ENCODE measurements at regions not wholly inside any gene's neighbourhood (a gene's known extent, or its start where the extent isn't known, plus 50 kb on each side); places are given as distances from the start of the nearest gene placed in this dataset.
"Not testable (repeated sequence)": the region's sequence is repeated elsewhere in the genome, so short reads cannot be mapped to it uniquely, and the experiment has no call there.

DNA sequence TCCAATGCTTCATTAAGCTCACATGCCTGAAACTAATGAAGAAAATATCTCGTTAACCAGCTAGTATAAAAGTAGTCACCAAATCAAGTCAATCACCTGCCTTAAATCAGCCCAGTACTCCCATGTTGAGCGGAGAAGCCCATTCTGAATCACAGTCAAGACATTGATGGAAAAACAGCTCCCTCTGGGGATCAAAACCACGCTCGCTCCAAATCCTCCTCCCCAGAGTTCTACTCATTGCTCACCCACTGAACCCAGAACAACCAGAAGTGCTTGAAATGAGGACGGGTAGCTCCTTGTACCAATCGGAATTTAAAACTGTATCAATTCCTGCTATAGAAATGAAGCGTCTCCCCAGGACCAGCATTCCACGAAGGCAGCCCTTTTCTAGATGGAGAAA lies 90.0 kb upstream of the ZNF195 start:
- not testable (repeated sequence) for H3K4me1 ChIP-seq (ENCODE audit: control insufficient read depth in 1 of 2, insufficient read depth in 2 of 2, low read length in 2 of 2); H3K9ac ChIP-seq (ENCODE audit: low read length); DNase-seq; H3K9me3 ChIP-seq (ENCODE audit: insufficient read depth, low read depth, low read length); H3K79me1 ChIP-seq (ENCODE audit: low read length); H3K27ac ChIP-seq (ENCODE audit: low read depth, low read length); H4K12ac ChIP-seq (ENCODE audit: low read depth, low read length); H2BK5ac ChIP-seq (ENCODE audit: low read depth, low read length, poor library complexity); H3K4ac ChIP-seq (ENCODE audit: low read depth, low read length); H4K8ac ChIP-seq (ENCODE audit: low read depth, low read length); H3K14ac ChIP-seq (ENCODE audit: low read length); H2BK120ac ChIP-seq (ENCODE audit: insufficient read depth, low read length, poor library complexity); H2BK12ac ChIP-seq (ENCODE audit: low read length); H4K91ac ChIP-seq (ENCODE audit: low read depth, low read length); H2AK5ac ChIP-seq (ENCODE audit: low read length); H3K23ac ChIP-seq (ENCODE audit: low read length); H2AFZ ChIP-seq (ENCODE audit: insufficient read depth, low read length, poor library complexity); H3K27me3 ChIP-seq (ENCODE audit: insufficient read depth, low read length); H3K36me3 ChIP-seq (ENCODE audit: control insufficient read depth in 1 of 2, insufficient read depth in 2 of 2, low read length in 2 of 2); H3K79me2 ChIP-seq (ENCODE audit: control insufficient read depth, insufficient read depth, low read length, poor library complexity); H3K4me3 ChIP-seq (ENCODE audit: low read depth, low read length); H3K4me2 ChIP-seq (ENCODE audit: low read length); H3K18ac ChIP-seq (ENCODE audit: low read length)
- no CpG with 5 or more reads among the region's 8 CpGs for WGBS (ENCODE audit: extremely low coverage, insufficient coverage, insufficient read length)

DNA sequence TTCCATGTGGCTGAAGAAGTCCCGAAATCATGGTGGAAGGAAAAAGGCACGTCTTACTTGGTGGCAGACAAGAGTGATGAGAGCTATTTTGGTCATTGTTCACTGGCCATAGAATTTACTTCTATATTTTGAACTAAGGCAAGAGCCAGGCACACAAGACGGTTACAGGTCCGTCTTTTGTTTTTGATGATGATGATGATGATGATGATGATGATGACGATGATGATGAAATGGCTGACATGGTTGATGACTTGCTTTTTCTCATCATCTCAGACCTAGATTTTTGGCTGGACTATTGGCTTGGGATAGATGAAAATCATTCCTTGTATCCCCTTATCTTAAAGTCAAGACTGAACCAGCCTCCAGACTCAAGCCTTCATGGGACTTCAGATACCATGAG lies 88.7 kb upstream of the ZNF195 start:
- H4K12ac ChIP-seq (ENCODE audit: low read depth, low read length); H3K23ac ChIP-seq (ENCODE audit: low read length); H3K9ac ChIP-seq (ENCODE audit: low read length); H3K4me2 ChIP-seq (ENCODE audit: low read length); H2BK12ac ChIP-seq (ENCODE audit: low read length); H3K79me2 ChIP-seq (ENCODE audit: control insufficient read depth, insufficient read depth, low read length, poor library complexity); H3K36me3 ChIP-seq (ENCODE audit: control insufficient read depth in 1 of 2, insufficient read depth in 2 of 2, low read length in 2 of 2); H2AFZ ChIP-seq (ENCODE audit: insufficient read depth, low read length, poor library complexity); H2AK5ac ChIP-seq (ENCODE audit: low read length); H3K14ac ChIP-seq (ENCODE audit: low read length); H3K18ac ChIP-seq (ENCODE audit: low read length); H3K4me1 ChIP-seq (ENCODE audit: control insufficient read depth in 1 of 2, insufficient read depth in 2 of 2, low read length in 2 of 2); DNase-seq; H3K4ac ChIP-seq (ENCODE audit: low read depth, low read length); H3K79me1 ChIP-seq (ENCODE audit: low read length); H4K8ac ChIP-seq (ENCODE audit: low read depth, low read length); H4K91ac ChIP-seq (ENCODE audit: low read depth, low read length); H3K27me3 ChIP-seq (ENCODE audit: insufficient read depth, low read length); H3K4me3 ChIP-seq (ENCODE audit: low read depth, low read length); H3K9me3 ChIP-seq (ENCODE audit: insufficient read depth, low read depth, low read length); H2BK120ac ChIP-seq (ENCODE audit: insufficient read depth, low read length, poor library complexity); H2BK5ac ChIP-seq (ENCODE audit: low read depth, low read length, poor library complexity); H3K27ac ChIP-seq (ENCODE audit: low read depth, low read length): not testable (repeated sequence)
- no CpG with 5 or more reads among the region's 5 CpGs for WGBS (ENCODE audit: extremely low coverage, insufficient coverage, insufficient read length)

DNA sequence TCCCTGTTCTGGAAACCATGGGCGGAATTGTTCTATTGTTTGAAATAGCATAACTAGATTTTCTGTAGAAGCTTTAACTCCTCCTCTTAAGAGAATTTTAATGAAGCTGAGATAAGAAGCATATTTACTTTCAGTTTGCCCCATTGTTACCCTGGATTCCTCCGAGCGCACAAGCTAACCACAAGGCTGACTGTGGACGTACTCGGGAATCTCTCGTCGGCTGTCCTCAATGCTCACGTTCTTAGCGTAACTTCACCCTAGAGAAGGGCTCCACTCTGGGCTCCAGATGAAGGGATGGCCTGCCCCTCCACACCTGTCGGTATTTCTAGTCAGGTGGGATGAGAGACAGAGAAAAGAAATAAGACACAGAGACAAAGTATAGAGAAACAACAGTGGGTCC lies 76.7 kb upstream of the ZNF195 start:
- H2BK12ac ChIP-seq (ENCODE audit: low read length); H3K27me3 ChIP-seq (ENCODE audit: insufficient read depth, low read length); H4K12ac ChIP-seq (ENCODE audit: low read depth, low read length); H3K4me3 ChIP-seq (ENCODE audit: low read depth, low read length); H2BK5ac ChIP-seq (ENCODE audit: low read depth, low read length, poor library complexity); H2BK120ac ChIP-seq (ENCODE audit: insufficient read depth, low read length, poor library complexity); H3K9me3 ChIP-seq (ENCODE audit: insufficient read depth, low read depth, low read length); H4K91ac ChIP-seq (ENCODE audit: low read depth, low read length); H3K36me3 ChIP-seq (ENCODE audit: control insufficient read depth in 1 of 2, insufficient read depth in 2 of 2, low read length in 2 of 2); H3K9ac ChIP-seq (ENCODE audit: low read length); H3K4me2 ChIP-seq (ENCODE audit: low read length); H2AFZ ChIP-seq (ENCODE audit: insufficient read depth, low read length, poor library complexity); H3K79me1 ChIP-seq (ENCODE audit: low read length); H3K23ac ChIP-seq (ENCODE audit: low read length); H3K18ac ChIP-seq (ENCODE audit: low read length); H3K4ac ChIP-seq (ENCODE audit: low read depth, low read length); DNase-seq; H2AK5ac ChIP-seq (ENCODE audit: low read length); H3K4me1 ChIP-seq (ENCODE audit: control insufficient read depth in 1 of 2, insufficient read depth in 2 of 2, low read length in 2 of 2); H3K79me2 ChIP-seq (ENCODE audit: control insufficient read depth, insufficient read depth, low read length, poor library complexity); H4K8ac ChIP-seq (ENCODE audit: low read depth, low read length); H3K27ac ChIP-seq (ENCODE audit: low read depth, low read length); H3K14ac ChIP-seq (ENCODE audit: low read length): not testable (repeated sequence)
- WGBS (ENCODE audit: extremely low coverage, insufficient coverage, insufficient read length): no CpG with 5 or more reads among the region's 10 CpGs

DNA sequence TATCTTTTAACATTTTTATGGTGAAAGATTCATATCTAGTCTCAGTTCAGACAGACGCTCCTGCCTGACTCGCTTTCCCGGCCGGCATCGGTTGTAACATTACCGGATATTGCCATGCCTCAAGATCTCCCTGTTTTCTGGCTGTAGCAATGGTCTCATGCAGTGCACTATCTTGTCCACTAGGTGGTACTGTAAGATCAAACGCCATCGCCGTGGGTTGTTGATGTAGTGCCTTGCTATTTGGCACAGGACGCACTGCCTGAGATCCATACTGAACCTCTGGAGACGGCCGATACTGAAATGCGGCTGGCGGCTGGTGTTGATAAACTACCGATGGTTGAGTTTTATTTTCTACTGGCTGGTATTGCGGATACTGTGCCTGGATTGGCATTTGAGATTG lies 75.9 kb upstream of the ZNF195 start:
- not testable (repeated sequence) for H2AFZ ChIP-seq (ENCODE audit: insufficient read depth, low read length, poor library complexity); H4K8ac ChIP-seq (ENCODE audit: low read depth, low read length); H2BK5ac ChIP-seq (ENCODE audit: low read depth, low read length, poor library complexity); H2BK12ac ChIP-seq (ENCODE audit: low read length); H3K36me3 ChIP-seq (ENCODE audit: control insufficient read depth in 1 of 2, insufficient read depth in 2 of 2, low read length in 2 of 2); H3K4me1 ChIP-seq (ENCODE audit: control insufficient read depth in 1 of 2, insufficient read depth in 2 of 2, low read length in 2 of 2); H3K4me2 ChIP-seq (ENCODE audit: low read length); H3K79me2 ChIP-seq (ENCODE audit: control insufficient read depth, insufficient read depth, low read length, poor library complexity); H3K4me3 ChIP-seq (ENCODE audit: low read depth, low read length); H4K91ac ChIP-seq (ENCODE audit: low read depth, low read length); H3K9me3 ChIP-seq (ENCODE audit: insufficient read depth, low read depth, low read length); H2BK120ac ChIP-seq (ENCODE audit: insufficient read depth, low read length, poor library complexity); H3K27me3 ChIP-seq (ENCODE audit: insufficient read depth, low read length); H3K18ac ChIP-seq (ENCODE audit: low read length); H3K4ac ChIP-seq (ENCODE audit: low read depth, low read length); H4K12ac ChIP-seq (ENCODE audit: low read depth, low read length); H3K23ac ChIP-seq (ENCODE audit: low read length); H3K9ac ChIP-seq (ENCODE audit: low read length); H2AK5ac ChIP-seq (ENCODE audit: low read length); H3K14ac ChIP-seq (ENCODE audit: low read length); H3K27ac ChIP-seq (ENCODE audit: low read depth, low read length); H3K79me1 ChIP-seq (ENCODE audit: low read length)
- DNase-seq: peak; percentile 8 to 56
- no CpG with 5 or more reads among the region's 16 CpGs for WGBS (ENCODE audit: extremely low coverage, insufficient coverage, insufficient read length)

Measured in trophoblast cell (in vitro differentiated cells and primary cell).